DOHH2 (cell line): ENCODE measurements at regions not wholly inside any gene's neighbourhood (a gene's known extent, or its start where the extent isn't known, plus 50 kb on each side); places are given as distances from the start of the nearest gene placed in this dataset.

Experiments
- H3F3A ChIP-seq: fragments of 200-600 bp; sonication (generic), shearing (Covaris generic); 2 replicates; pipeline ENCODE4 v1.6.0; 2016; ENCODE audit warnings: antibody characterized with exemption, mild to moderate bottlenecking; ENCODE audit not compliant: control insufficient read depth, insufficient read depth
- H3K27ac ChIP-seq: fragments of 200-600 bp; sonication (generic); 2 replicates; pipeline ENCODE4 v1.5.1; 2014; ENCODE audit warnings: low read depth, mild to moderate bottlenecking, low read length, moderate library complexity
- H3K27me3 ChIP-seq: fragments of 200-600 bp; sonication (generic); 2 replicates; pipeline ENCODE4 v1.6.1; 2014; ENCODE audit warnings: mild to moderate bottlenecking, low read length, mixed read lengths; ENCODE audit not compliant: control insufficient read depth
- H3K36me3 ChIP-seq: fragments of 200-600 bp; sonication (generic); 2 replicates; pipeline ENCODE4 v1.6.1; 2014; ENCODE audit warnings: mild to moderate bottlenecking, low read length, moderate library complexity, mixed read lengths; ENCODE audit not compliant: control insufficient read depth
- H3K4me1 ChIP-seq: fragments of 200-600 bp; sonication (generic); 2 replicates; pipeline ENCODE4 v1.6.1; 2014; ENCODE audit warnings: mild to moderate bottlenecking, low read length, mixed read lengths; ENCODE audit not compliant: control insufficient read depth
- H3K4me2 ChIP-seq: fragments of 200-600 bp; sonication (generic); 2 replicates; pipeline ENCODE4 v1.6.0; 2014; ENCODE audit warnings: mild to moderate bottlenecking, low read length, moderate library complexity
- H3K4me3 ChIP-seq: fragments of 200-600 bp; sonication (generic); 2 replicates; pipeline ENCODE4 v1.5.1; 2014; ENCODE audit warnings: mild to moderate bottlenecking, low read length, mixed read lengths
- H3K79me2 ChIP-seq: fragments of 200-600 bp; sonication (generic); 2 replicates; pipeline ENCODE4 v1.6.1; 2014; ENCODE audit warnings: mild to moderate bottlenecking, low read length, mixed read lengths; ENCODE audit not compliant: control insufficient read depth
- H3K9me2 ChIP-seq: fragments of 200-600 bp; sonication (generic); replicated peaks from 2 replicates; pipeline ENCODE4 v1.6.1; 2014; ENCODE audit warnings: mild to moderate bottlenecking, low read length, mixed read lengths; ENCODE audit not compliant: control insufficient read depth
- H3K9me3 ChIP-seq: fragments of 200-600 bp; sonication (generic); 2 replicates; pipeline ENCODE4 v1.6.1; 2014; ENCODE audit warnings: antibody characterized with exemption, low read length, mixed read lengths; ENCODE audit not compliant: control insufficient read depth, insufficient read depth
- H4K20me1 ChIP-seq: fragments of 200-600 bp; sonication (generic); 2 replicates; pipeline ENCODE4 v1.6.0; 2014; ENCODE audit warnings: low read depth, mild to moderate bottlenecking, antibody characterized with exemption, low read length, moderate library complexity; ENCODE audit not compliant: control insufficient read depth, insufficient read depth
- CTCF ChIP-seq: fragments of 200-600 bp; sonication (generic); IDR thresholded peaks from one replicate; pipeline ENCODE4 v1.5.1; 2014; ENCODE audit warnings: antibody characterized with exemption, mild to moderate bottlenecking, low read depth, low read length; ENCODE audit not compliant: poor library complexity, severe bottlenecking
- EZH2phosphoT487 ChIP-seq: fragments of 200-600 bp; sonication (generic); IDR thresholded peaks from 2 replicates; pipeline ENCODE4 v1.6.1; 2017; ENCODE audit warnings: borderline replicate concordance, mild to moderate bottlenecking, antibody characterized with exemption, low read length, moderate library complexity, mixed read lengths

DNA sequence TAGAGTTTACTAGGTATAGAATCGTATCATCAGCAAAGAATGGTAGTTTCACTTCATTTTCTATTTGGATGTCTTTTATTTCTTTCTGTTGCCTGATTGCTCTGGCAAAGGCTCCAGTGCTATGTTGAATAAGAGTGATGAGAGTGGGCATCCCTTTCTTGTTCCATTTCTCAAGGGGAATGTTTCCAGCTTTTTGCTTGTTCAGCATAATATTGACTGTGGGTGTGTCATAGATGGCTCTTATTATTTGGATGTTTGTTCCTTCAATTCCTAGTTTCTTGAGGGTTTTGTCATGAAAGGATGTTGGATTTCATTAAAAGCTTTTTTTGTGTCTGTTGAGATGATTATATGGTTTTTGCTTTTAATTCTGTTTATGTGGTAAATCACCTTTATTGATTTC is 1114.5 kb downstream of the RAPGEF2 start:
- no peaks in the 10 kb centered on the region for H3K27me3 ChIP-seq
- H3K79me2 ChIP-seq: no peaks in the 10 kb centered on the region
- H3K9me3 ChIP-seq: no peaks in the 10 kb centered on the region
- H4K20me1 ChIP-seq: no peaks in the 10 kb centered on the region
- H3K9me2 ChIP-seq: no peaks in the 10 kb centered on the region
- no peak overlapping the region for H3K27ac ChIP-seq
- no peaks in the 10 kb centered on the region for H3F3A ChIP-seq
- TF ChIP-seq CTCF: no peak
- H3K4me3 ChIP-seq: no peak overlapping the region
- H3K36me3 ChIP-seq: no peaks in the 10 kb centered on the region
- H3K4me2 ChIP-seq: no peak overlapping the region
- H3K4me1 ChIP-seq: no peaks in the 10 kb centered on the region

DNA sequence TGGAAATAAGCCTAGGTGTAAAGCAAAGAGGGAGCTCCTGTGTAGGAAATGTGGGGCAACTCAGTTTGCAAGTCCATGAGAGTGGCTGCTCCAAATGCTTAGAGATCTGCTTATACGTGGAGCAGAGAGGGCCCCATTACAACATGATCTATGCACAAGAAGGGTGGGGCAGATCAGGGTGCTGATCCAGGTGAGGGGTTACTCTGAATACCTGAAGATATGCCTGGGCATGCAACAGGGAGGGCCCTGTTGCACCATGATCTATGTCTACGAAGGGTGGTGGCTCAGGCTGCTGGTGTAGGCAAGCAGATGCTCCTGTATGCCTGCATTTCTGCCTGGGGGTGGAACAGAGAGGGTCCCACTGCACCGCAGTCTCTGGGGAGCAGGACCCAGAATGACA is 1121.2 kb downstream of the RAPGEF2 start:
- Histone ChIP-seq H3K79me2 (no peaks in the 10 kb centered on the region), H3K36me3 (no peaks in the 10 kb centered on the region), H3F3A (no peaks in the 10 kb centered on the region), H3K9me3 (no peaks in the 10 kb centered on the region), H3K9me2 (no peaks in the 10 kb centered on the region), H3K27me3 (no peaks in the 10 kb centered on the region), H3K27ac (no peak overlapping the region), H3K4me2 (no peak overlapping the region), H3K4me3 (no peak overlapping the region), H3K4me1 (no peaks in the 10 kb centered on the region), H4K20me1 (no peaks in the 10 kb centered on the region)
- no peak for TF ChIP-seq EZH2phosphoT487
- TF ChIP-seq CTCF: no peak

GRCh38 chr4:160233141-160233540 is 1130.3 kb downstream of the RAPGEF2 start:
- no peaks in the 10 kb centered on the region for H3K27me3 ChIP-seq
- H3K9me2 ChIP-seq: no peaks in the 10 kb centered on the region
- H4K20me1 ChIP-seq: no peaks in the 10 kb centered on the region
- H3K79me2 ChIP-seq: no peaks in the 10 kb centered on the region
- no peaks in the 10 kb centered on the region for H3K9me3 ChIP-seq
- TF ChIP-seq CTCF (no peak), EZH2phosphoT487 (no peak)
- H3K36me3 ChIP-seq: no peaks in the 10 kb centered on the region
- no peak overlapping the region for H3K4me3 ChIP-seq
- no peak overlapping the region for H3K4me2 ChIP-seq
- H3F3A ChIP-seq: no peaks in the 10 kb centered on the region
- no peaks in the 10 kb centered on the region for H3K4me1 ChIP-seq
- H3K27ac ChIP-seq: no peak overlapping the region

- Histone ChIP-seq H3K79me2 (no peaks in the 10 kb centered on the region), H4K20me1 (no peaks in the 10 kb centered on the region), H3K9me2 (no peaks in the 10 kb centered on the region), H3K27ac (no peak overlapping the region), H3F3A (no peaks in the 10 kb centered on the region), H3K4me3 (no peak overlapping the region), H3K9me3 (no peaks in the 10 kb centered on the region), H3K4me1 (no peaks in the 10 kb centered on the region), H3K36me3 (no peaks in the 10 kb centered on the region), H3K4me2 (no peak overlapping the region), H3K27me3 (no peaks in the 10 kb centered on the region)
- TF ChIP-seq CTCF (no peak), EZH2phosphoT487 (no peak)
Observed at GRCh38 chr4:160235285-160235684, 1132.4 kb downstream of the RAPGEF2 start.
